K562 (cell line): ENCODE measurements at regions not wholly inside any gene's neighbourhood (a gene's known extent, or its start where the extent isn't known, plus 50 kb on each side); places are given as distances from the start of the nearest gene placed in this dataset.

Experiments
- ATAC-seq: fragments of 200-7000 bp; cut with Tn5 transposase; 3 replicates; pipeline ENCODE4 v1.9.1; 2020; ENCODE audit warnings: moderate library complexity
- BruUV-seq: library from RNA; stranded (reverse); fragments of 400-500 nt; replicated peaks from 2 replicates; lab custom pipeline; 2021; lab: Mats Ljungman, UMichigan
- CTCF ChIA-PET: fragments of 300-600 bp; formaldehyde crosslinking; extraction: SDS; loops from one replicate; lab custom pipeline; 2021; ENCODE audit warnings: low intra/inter-chr PET ratio; lab: Yijun Ruan, JAX
- POLR2A ChIA-PET: fragments of 300-600, 350-650 bp; sonication (Branson Sonifier 250); formaldehyde crosslinking; extraction: SDS; loops from one replicate; lab custom pipeline; 2021; ENCODE audit warnings: antibody characterized with exemption, inconsistent platforms; lab: Yijun Ruan, JAX
- DNase-seq, 4 experiments: peaks; one replicate each; pipeline versions ENCODE4 v3.0.0 to v3.0.0-alpha.2; 2011 to 2018; ENCODE audit warnings: low spot score in 3 of 4, mixed read lengths in 3 of 4; ENCODE audit errors: extremely low read depth in 1 of 4
- FAIRE-seq: peaks from 2 replicates; lab custom pipeline; 2011; peaks lifted over from hg19 to GRCh38; lab: Jason Lieb, UNC
- H2AFZ ChIP-seq: 2 replicates; pipeline ENCODE4 v1.6.0; 2011; ENCODE audit warnings: low read depth, low read length, control low read depth, inconsistent platforms
- H3K27ac ChIP-seq: fragments of 200-600 bp; 3 replicates; pipeline ENCODE4 v1.8.0; 2011; ENCODE audit warnings: low read depth, mild to moderate bottlenecking, control low read depth, inconsistent platforms, low read length, moderate library complexity, mixed read lengths; ENCODE audit errors: extremely low read depth
- H3K27me3 ChIP-seq, 2 experiments: fragments of 300-600 bp in 1 of 2; 2 replicates in 1 of 2; 3 replicates in 1 of 2; pipeline versions ENCODE4 v1.6.0 to v1.8.0; 2011; ENCODE audit warnings: inconsistent platforms in 2 of 2, low read length in 2 of 2, mild to moderate bottlenecking in 1 of 2, mixed read lengths in 1 of 2, moderate library complexity in 1 of 2; ENCODE audit not compliant: control insufficient read depth in 2 of 2, insufficient read depth in 2 of 2
- H3K36me3 ChIP-seq: fragments of 300-600 bp; 3 replicates; pipeline ENCODE4 v1.8.0; 2011; ENCODE audit warnings: mild to moderate bottlenecking, low read length, inconsistent platforms; ENCODE audit not compliant: control insufficient read depth, insufficient read depth
- H3K4me1 ChIP-seq, 2 experiments: fragments of 200-600 bp in 1 of 2; replicated peaks in 1 of 2; 2 replicates in 1 of 2; 3 replicates in 1 of 2; pipeline versions ENCODE4 v1.5.1 to v1.8.0; 2011; ENCODE audit warnings: inconsistent platforms in 2 of 2, low read length in 2 of 2, mild to moderate bottlenecking in 1 of 2, mixed read lengths in 1 of 2, moderate library complexity in 1 of 2; ENCODE audit not compliant: control insufficient read depth in 2 of 2, insufficient read depth in 2 of 2
- H3K4me2 ChIP-seq: 2 replicates; pipeline ENCODE4 v1.6.1; 2011; ENCODE audit warnings: low read length, control low read depth, inconsistent platforms, mixed read lengths; ENCODE audit not compliant: insufficient read depth
- H3K4me3 ChIP-seq: fragments of 200-600 bp; sonication (generic), shearing (Covaris generic); 2 replicates; pipeline ENCODE4 v1.5.1; 2016; ENCODE audit warnings: control low read depth, inconsistent platforms
- H3K79me2 ChIP-seq: fragments of 200-600 bp; 3 replicates; pipeline ENCODE4 v1.8.0; 2011; ENCODE audit warnings: low read length, inconsistent platforms; ENCODE audit not compliant: control insufficient read depth, insufficient read depth
- H3K9ac ChIP-seq, 2 experiments: 2 replicates each; pipeline versions ENCODE4 v1.6.0 to v1.6.1; 2011; ENCODE audit warnings: low read depth in 2 of 2, low read length in 2 of 2, control low read depth in 1 of 2, inconsistent platforms in 1 of 2, mild to moderate bottlenecking in 1 of 2, mixed read lengths in 1 of 2; ENCODE audit not compliant: insufficient read depth in 1 of 2
- H3K9me1 ChIP-seq: one replicate; pipeline ENCODE4 v1.6.0; 2011; ENCODE audit warnings: inconsistent platforms, mild to moderate bottlenecking, low read length, moderate library complexity; ENCODE audit not compliant: control insufficient read depth, insufficient read depth
- H3K9me3 ChIP-seq: replicated peaks from 2 replicates; pipeline ENCODE4 v1.5.1; 2011; ENCODE audit warnings: low read depth, low read length, inconsistent platforms; ENCODE audit not compliant: control insufficient read depth, insufficient read depth
- H4K20me1 ChIP-seq: replicated peaks from 2 replicates; pipeline ENCODE4 v1.6.1; 2011; ENCODE audit warnings: low read length, inconsistent platforms, mixed read lengths; ENCODE audit not compliant: control insufficient read depth, insufficient read depth
- C11orf30 ChIP-seq: fragments of 450-650 bp; IDR thresholded peaks from 2 replicates; pipeline ENCODE4 v1.6.1; 2016; ENCODE audit warnings: low read depth, mild to moderate bottlenecking
- CREBBP ChIP-seq: IDR thresholded peaks from one replicate; pipeline ENCODE4 v1.6.1; 2012; ENCODE audit warnings: low read depth, mild to moderate bottlenecking, control low read depth, inconsistent platforms, low read length
- CSDE1 ChIP-seq, 2 experiments: fragments of 450-650 bp; IDR thresholded peaks; 2 replicates each; pipeline ENCODE4 v1.6.1; 2016; ENCODE audit warnings: mild to moderate bottlenecking in 1 of 2
- DPF2 ChIP-seq: fragments of 450-650 bp; IDR thresholded peaks from 2 replicates; pipeline ENCODE4 v1.6.1; 2016
- E2F5 ChIP-seq: sonication (generic); formaldehyde crosslinking; IDR thresholded peaks from 2 replicates; pipeline ENCODE4 v1.8.0; 2022; ENCODE audit warnings: mild to moderate bottlenecking, missing genetic modification reagents
- HDAC8 ChIP-seq: fragments of 450-650 bp; IDR thresholded peaks from 2 replicates; pipeline ENCODE4 v1.6.1; 2016; ENCODE audit warnings: mild to moderate bottlenecking, missing genetic modification characterization, moderate library complexity, missing compliant biosample characterization
- NONO ChIP-seq, 2 experiments: fragments of 200-400 bp in 1 of 2; fragments of 450-650 bp in 1 of 2; formaldehyde crosslinking in 1 of 2; IDR thresholded peaks; 2 replicates each; pipeline ENCODE4 v1.6.1; 2017; ENCODE audit warnings: low read depth in 2 of 2, mild to moderate bottlenecking in 2 of 2, moderate library complexity in 2 of 2, low read length in 1 of 2
- RBM25 ChIP-seq: fragments of 200-400 bp; formaldehyde crosslinking; IDR thresholded peaks from 2 replicates; pipeline ENCODE4 v1.6.1; 2018; ENCODE audit warnings: low read length, low read depth, moderate library complexity; ENCODE audit not compliant: severe bottlenecking
- ZBTB26 ChIP-seq: fragments of 450-650 bp; formaldehyde crosslinking; IDR thresholded peaks from 2 replicates; pipeline ENCODE4 v1.4.0; 2022; ENCODE audit warnings: missing genetic modification characterization
- ZNF124 ChIP-seq: sonication (generic); formaldehyde crosslinking; IDR thresholded peaks from 2 replicates; pipeline ENCODE4 v1.8.1; 2022; ENCODE audit warnings: missing genetic modification reagents
- ZNF282 ChIP-seq: sonication (generic); formaldehyde crosslinking; IDR thresholded peaks from 2 replicates; pipeline ENCODE4 v1.8.1; 2023; ENCODE audit warnings: missing genetic modification reagents
- ZNF778 ChIP-seq: fragments of 450-650 bp; formaldehyde crosslinking; IDR thresholded peaks from 2 replicates; pipeline ENCODE4 v1.4.0; 2020; ENCODE audit warnings: mild to moderate bottlenecking, moderate library complexity
- ZSCAN32 ChIP-seq: fragments of 450-650 bp; formaldehyde crosslinking; IDR thresholded peaks from 2 replicates; pipeline ENCODE4 v1.4.0; 2020; ENCODE audit warnings: mild to moderate bottlenecking, moderate library complexity
- WGBS: fragments of 100-300 bp; shearing (Covaris generic); methylation state at CpG from one replicate; pipeline ENCODE4 v1.1.6; 2016; ENCODE audit warnings: low coverage, mixed read lengths; ENCODE audit not compliant: insufficient coverage; ENCODE audit errors: missing lambda C conversion rate; 5-methylcytosine and 5-hydroxymethylcytosine counted together
- in situ Hi-C: fragments of 300-500 bp; cut with MboI; formaldehyde crosslinking; loops from 4 replicates; pipeline ENCODE4 v1.15.0; 2018; ENCODE audit warnings: inconsistent platforms, mixed read lengths
- intact Hi-C: fragments of 100-400 bp; cut with micrococcal nuclease; formaldehyde crosslinking; loops from 2 replicates; pipeline ENCODE4 v1.14.2; 2022
- TF ChIP-seq, protein P1 (sequence below): fragments of 250-450 bp; sonication (Bioruptor Pico); IDR thresholded peaks from 2 replicates; pipeline ENCODE4 v1.5.0; 2020; ENCODE audit warnings: mild to moderate bottlenecking, borderline replicate concordance

DNA sequence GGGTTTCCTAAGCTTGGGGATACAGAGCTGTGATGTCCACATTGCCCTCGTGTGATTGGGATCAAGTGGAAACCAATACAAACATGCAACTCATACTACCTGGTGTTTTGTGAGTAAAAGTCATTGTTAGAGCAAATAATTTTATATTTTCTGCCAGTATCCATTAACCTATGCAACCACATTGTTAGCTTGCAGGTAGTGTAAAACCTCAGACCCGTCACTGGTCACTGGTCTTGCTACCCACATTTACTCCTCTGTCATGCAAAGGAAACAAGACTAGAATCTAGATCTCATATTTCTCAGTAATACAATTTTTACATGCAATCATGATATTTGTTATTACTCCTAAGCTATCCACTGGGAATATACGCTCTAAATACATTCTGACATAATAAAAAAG is 324.3 kb upstream of the NDST4 start:
- intact Hi-C loops = no loop called here
- DNase-seq = no peak
- BruUV-seq = no TSS peak
- Histone ChIP-seq H4K20me1 (no peaks in the 10 kb centered on the region), H3K9me1 (no peaks in the 10 kb centered on the region)
- no peak for TF ChIP-seq NONO (IDR thresholded peaks at IDR 0.05; ENCODE audit: low read depth in 2 of 2, low read length in 1 of 2)
- no peak for TF ChIP-seq CSDE1 (IDR thresholded peaks at IDR 0.05)
- no peak for TF ChIP-seq DPF2
- no peak for TF ChIP-seq ZBTB26 (CRISPR knock-in tag)
- TF ChIP-seq, protein P1, sequence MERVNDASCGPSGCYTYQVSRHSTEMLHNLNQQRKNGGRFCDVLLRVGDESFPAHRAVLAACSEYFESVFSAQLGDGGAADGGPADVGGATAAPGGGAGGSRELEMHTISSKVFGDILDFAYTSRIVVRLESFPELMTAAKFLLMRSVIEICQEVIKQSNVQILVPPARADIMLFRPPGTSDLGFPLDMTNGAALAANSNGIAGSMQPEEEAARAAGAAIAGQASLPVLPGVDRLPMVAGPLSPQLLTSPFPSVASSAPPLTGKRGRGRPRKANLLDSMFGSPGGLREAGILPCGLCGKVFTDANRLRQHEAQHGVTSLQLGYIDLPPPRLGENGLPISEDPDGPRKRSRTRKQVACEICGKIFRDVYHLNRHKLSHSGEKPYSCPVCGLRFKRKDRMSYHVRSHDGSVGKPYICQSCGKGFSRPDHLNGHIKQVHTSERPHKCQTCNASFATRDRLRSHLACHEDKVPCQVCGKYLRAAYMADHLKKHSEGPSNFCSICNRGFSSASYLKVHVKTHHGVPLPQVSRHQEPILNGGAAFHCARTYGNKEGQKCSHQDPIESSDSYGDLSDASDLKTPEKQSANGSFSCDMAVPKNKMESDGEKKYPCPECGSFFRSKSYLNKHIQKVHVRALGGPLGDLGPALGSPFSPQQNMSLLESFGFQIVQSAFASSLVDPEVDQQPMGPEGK (CRISPR knock-in tag) = no peak
- no peak for TF ChIP-seq ZNF282 (CRISPR knock-in tag)
- TF ChIP-seq CREBBP = no peak
- no peak for TF ChIP-seq E2F5 (CRISPR knock-in tag)
- no peak for TF ChIP-seq ZNF778 (CRISPR knock-in tag)
- no peak for TF ChIP-seq ZNF124 (CRISPR knock-in tag)
- TF ChIP-seq ZSCAN32 = no peak
- no peak for TF ChIP-seq C11orf30
- TF ChIP-seq HDAC8 (tag) = no peak
- TF ChIP-seq RBM25 = no peak
- TF ChIP-seq, all 486 proteins: peak for 0
- FAIRE-seq = no peak
- Histone ChIP-seq H3K79me2 (no peaks in the 10 kb centered on the region), H3K9ac (no peak overlapping the region), H3K36me3 (no peaks in the 10 kb centered on the region), H3K9me3 (no peaks in the 10 kb centered on the region), H3K4me3 (no peak overlapping the region), H3K27ac (no peak overlapping the region), H3K4me1 (no peaks in the 10 kb centered on the region), H3K27me3 (no peaks in the 10 kb centered on the region), H3K4me2 (no peak overlapping the region), H2AFZ (no peak overlapping the region)
- in situ Hi-C loops = no loop called here
- POLR2A ChIA-PET = interaction anchor here (0.5 kb wide), 1 partner anchor 34 kb away, joined by 3 read pairs; no protein-coding TSS in a partner anchor
- CTCF ChIA-PET = no interaction called here
- 0% methylated on average over 3 of the region's 3 CpGs for WGBS
- ATAC-seq = no peak
